ENCODE measurements at regions not wholly inside any gene's neighbourhood (a gene's known extent, or its start where the extent isn't known, plus 50 kb on each side); places are given as distances from the start of the nearest gene placed in this dataset.

DNA sequence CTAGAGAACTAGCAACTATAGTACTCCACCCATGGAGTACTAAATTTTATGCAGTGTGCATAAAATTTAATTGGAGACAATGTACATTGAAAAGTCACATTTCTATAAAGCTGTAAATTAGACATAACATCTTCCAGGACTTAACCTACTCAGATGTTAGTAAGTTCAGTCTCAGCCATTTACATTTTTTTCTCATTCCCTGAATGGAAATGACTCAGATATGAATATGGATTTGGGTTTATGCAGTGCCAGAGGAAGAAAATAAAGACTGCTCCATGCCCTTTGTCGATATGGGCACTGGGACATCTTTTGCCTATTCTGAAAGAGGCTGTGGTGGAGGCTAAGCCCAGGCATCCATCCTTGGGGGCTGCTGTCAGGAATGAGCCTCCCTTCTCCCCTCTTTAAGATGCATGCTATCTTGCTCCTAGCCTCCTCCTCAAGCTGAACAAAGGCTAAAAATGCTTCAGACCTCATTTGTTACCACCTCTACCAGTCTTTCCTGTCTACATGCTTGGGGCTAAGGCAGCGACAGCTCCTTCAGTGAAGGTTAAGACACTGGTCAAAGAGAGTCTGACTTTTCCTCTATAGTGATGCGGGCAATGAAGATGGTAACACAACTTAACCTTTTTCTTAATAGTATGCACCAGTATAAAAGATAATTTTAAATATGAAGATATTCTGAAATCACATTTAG lies 486.8 kb upstream of the ANKRD30A start:
- DNase-seq (ENCODE audit: low read depth in 4 of 4, low spot score in 3 of 4), result no peak

- no peak for DNase-seq (ENCODE audit: low read depth in 4 of 4, low spot score in 3 of 4)
Observed at GRCh38 chr10:36636879-36637278, 488.5 kb upstream of the ANKRD30A start.

DNA sequence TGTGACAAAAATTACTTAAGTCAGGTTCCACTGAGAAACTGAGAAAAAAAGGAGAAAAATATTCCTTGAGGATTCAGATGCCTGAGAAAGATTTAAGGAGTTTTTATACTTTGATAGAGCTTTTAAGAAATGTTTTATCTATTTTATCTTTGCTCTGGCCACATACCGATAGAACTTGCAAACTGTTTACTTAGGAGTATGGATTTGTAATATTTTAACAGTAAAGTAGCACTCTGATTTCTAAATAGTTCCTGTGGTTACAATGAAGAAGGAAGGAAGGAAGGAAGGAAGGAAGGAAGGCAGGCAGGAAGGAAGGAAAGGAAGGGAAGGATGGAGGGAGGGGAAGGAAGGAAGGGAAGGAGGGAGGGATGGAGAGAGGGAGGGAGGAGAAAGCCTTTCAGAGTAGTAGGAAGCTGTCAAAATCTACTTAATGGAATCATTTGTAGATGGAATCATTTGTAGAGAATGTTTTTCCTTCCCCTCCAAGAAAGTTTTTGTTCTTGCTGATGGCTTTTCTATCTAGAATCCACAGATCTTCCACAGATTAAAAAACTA lies 489.0 kb upstream of the ANKRD30A start:
- no peak for DNase-seq (ENCODE audit: low read depth in 4 of 4, low spot score in 3 of 4)

- DNase-seq (ENCODE audit: low read depth in 4 of 4, low spot score in 3 of 4), result no peak
Observed at GRCh38 chr10:36634916-36635315, 490.5 kb upstream of the ANKRD30A start.

DNA sequence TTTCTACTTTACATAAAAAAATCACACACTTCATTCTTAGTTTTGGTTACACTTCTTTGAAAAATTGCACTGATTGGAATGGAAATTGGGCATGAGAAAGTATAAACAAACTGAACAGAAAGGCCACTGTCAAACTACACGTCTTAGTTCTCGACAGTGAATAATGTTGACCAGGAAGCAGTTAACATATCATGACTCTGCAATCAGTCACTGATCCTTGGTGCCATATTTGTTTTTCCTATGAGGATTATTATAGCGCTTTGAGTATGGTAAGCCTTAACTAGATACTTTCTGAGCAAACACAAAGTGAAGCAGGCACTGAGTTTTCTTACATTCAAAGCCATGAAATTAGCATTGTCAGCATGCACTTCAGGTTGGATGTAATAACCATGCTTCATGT lies 495.1 kb upstream of the ANKRD30A start:
- DNase-seq (ENCODE audit: low read depth in 4 of 4, low spot score in 3 of 4), result no peak

DNA sequence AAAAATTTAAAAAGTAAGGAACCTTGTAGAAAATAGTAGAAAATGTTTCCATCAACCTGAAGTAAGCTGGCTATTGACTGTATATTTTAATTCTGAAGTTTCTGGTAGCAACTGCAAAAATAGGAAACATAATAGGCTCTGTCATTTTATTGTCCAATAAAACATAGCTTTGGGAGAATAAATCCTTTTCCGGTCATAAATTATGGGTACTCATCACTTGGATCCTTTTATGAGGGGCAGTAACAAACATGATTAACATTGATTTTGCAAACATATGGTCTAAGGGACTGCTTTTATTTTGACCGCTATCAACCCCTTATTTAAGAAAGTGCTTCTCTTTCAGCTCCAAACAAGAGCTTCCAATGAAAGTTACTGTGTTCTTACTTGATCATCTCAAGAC lies 495.9 kb upstream of the ANKRD30A start:
- no peak for DNase-seq (ENCODE audit: low read depth in 4 of 4, low spot score in 3 of 4)

GRCh38 chr10:36624551-36625100 lies 500.8 kb upstream of the ANKRD30A start:
- DNase-seq (ENCODE audit: low read depth in 4 of 4, low spot score in 3 of 4), result peak in 2 of 4 donors; percentile 12 to 32

DNA sequence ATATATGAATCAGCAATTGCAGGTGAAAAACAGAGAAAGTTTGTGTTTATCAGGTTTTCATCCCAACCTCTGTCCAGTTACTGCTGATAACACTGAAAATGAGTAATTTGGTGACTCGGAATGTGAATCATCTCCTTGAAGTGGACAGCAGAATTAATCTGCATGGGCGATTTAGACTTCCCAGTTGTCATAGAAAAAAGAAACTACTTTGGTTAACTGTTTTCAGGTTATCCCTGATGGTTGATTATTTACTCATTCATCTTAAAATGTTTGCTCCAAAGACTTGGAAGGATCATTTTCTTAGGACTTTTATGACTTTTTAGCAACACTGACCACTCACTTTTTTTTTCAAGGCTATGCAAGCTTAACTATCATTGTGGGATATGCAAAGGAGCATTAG lies 504.1 kb upstream of the ANKRD30A start:
- no peak for DNase-seq (ENCODE audit: low read depth in 4 of 4, low spot score in 3 of 4)

DNA sequence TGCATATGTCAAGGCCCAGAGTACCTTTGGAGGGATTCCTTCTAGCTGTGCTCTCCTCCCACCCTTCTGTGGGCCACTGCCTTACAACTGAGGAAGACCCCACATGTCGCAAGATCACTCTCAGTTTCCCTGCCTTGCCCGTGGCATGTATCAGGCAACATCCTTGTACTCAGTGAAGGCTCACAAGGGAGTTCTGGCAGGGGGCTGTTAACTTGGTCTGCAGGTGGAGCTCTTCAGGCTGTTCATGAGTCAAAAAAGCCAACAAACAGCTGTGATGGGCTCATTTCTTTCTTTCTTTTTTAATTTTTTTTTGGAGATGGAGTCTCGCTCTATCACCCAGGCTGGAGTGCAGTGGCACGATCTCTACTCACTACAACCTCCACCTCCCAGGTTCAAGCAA lies 513.0 kb upstream of the ANKRD30A start:
- no peak for DNase-seq (ENCODE audit: low read depth in 4 of 4, low spot score in 3 of 4)

DNA sequence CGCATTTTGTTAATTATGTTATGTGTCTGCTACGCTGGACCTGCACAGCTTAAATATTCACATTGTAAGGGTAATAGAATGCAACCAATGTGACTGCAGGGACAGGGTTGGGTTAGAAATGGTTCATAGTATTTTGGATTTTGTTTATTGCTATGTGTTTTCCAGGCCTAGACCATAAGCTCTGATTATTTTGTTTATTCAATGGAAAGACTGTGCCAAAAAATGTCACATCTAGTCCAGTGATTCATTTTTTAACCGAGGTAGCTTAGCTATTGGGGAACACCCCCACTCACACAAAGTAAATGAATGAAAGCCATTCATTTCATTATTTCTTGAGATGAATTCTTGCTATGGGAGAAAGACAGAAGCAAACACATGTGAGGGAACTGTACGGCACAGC lies 516.5 kb upstream of the ANKRD30A start:
- DNase-seq (ENCODE audit: low read depth in 4 of 4, low spot score in 3 of 4), result no peak

DNA sequence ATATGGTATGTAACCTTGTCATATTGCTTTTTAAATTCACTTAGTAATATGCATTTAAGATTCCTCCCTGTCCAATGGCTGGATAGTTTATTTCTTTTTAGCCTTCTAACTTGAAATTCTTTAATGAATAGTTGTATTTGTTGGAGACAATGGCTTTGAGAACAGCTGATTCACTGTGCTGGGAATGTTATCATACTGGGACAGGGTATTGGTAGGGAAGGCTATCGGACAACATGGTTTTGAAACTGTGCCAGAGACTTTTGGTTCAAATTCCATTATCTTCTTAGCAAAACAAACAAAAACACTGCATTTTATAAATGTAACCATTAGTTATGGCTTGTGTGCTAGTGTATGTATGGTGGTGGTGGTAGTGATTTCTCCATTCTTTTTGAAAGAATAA lies 517.1 kb upstream of the ANKRD30A start:
- DNase-seq (ENCODE audit: low read depth in 4 of 4, low spot score in 3 of 4), result no peak

GRCh38 chr10:36606234-36606839 lies 519.1 kb upstream of the ANKRD30A start:
- no peak for DNase-seq (ENCODE audit: low read depth in 4 of 4, low spot score in 3 of 4)

- no peak for DNase-seq (ENCODE audit: low read depth in 4 of 4, low spot score in 3 of 4)
Observed at GRCh38 chr10:36604316-36604715, 521.1 kb upstream of the ANKRD30A start.

DNA sequence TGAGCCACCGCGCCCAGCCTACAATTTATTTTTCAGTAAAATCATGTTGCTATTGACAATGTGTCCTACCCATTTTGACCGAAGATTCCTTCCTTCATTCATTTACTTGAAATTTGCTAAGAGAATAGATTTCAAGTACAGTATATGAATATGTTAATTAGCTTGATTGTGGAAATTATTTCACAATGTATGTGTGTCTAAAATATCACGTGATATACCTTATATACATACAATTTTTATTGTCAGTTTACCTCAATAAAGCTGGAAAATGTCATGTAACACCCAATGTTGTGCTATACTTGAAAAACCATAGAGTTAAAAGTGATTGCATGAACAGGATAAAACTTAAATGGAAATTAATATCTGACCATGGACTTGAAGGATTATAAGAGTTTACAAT lies 521.7 kb upstream of the ANKRD30A start:
- no peak for DNase-seq (ENCODE audit: low read depth in 4 of 4, low spot score in 3 of 4)

DNA sequence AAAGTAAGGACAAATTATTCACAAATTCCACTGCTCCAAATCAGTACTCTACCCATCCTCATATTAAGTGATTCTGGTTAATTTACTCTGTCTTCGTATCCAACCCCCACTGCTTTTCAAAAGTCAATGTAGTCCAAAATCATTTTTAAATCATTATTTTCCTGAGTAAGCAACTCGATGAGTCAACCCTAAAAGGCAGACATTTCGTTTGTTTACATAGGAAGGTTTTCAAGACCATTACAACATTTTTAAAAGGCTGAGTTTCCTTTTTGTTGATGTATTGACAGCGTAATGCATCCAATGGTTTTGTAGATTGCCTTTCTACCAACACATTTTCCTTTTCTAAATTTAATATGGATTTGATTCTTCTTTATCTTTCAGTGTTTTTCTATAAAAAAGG lies 523.0 kb upstream of the ANKRD30A start:
- DNase-seq (ENCODE audit: low read depth in 4 of 4, low spot score in 3 of 4), result no peak

GRCh38 chr10:36597756-36598320 lies 527.6 kb upstream of the ANKRD30A start:
- no peak for DNase-seq (ENCODE audit: low read depth in 4 of 4, low spot score in 3 of 4)

DNA sequence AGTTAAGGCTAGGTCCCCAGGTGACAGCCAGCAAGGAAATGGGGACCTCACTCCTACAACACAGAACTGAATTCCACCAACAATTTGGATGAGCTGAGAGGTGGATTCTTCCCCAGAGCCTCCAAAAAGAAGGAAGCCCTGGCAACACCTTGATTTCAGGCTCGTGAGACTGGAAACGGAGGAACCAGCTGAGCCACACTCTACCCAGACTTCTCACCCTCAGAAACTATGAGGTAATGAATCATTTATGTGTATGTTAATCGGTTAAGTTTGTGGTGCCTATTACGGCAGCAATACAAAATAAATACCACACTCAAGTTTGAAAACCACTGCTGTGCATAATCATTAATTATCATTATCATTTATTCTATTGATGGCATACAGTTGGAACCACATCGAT lies 532.4 kb upstream of the ANKRD30A start:
- DNase-seq (ENCODE audit: low read depth in 4 of 4, low spot score in 3 of 4), result no peak

DNA sequence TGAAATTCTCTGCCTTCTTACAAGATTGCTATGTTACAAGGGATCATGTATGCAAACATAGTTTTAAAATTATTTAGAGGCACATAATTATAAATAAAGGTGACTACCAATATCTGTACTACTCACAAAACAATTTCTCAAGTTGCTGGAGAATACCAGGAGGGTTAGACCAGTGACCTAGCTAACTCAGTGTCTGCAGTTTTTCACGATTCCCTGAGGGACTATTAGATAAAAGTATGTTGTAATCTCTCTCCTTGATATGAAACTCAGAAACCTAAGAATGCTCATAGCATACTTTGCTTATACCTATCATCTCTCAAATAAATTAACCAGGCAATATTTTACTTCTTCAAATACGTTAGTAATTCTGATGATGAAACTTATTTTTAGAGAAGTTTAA lies 534.0 kb upstream of the ANKRD30A start:
- DNase-seq (ENCODE audit: low read depth in 4 of 4, low spot score in 3 of 4), result no peak

GRCh38 chr10:36583690-36584089 lies 541.7 kb upstream of the ANKRD30A start:
- no peak for DNase-seq (ENCODE audit: low read depth in 4 of 4, low spot score in 3 of 4)

GRCh38 chr10:36581237-36581636 lies 544.2 kb upstream of the ANKRD30A start:
- DNase-seq (ENCODE audit: low read depth in 4 of 4, low spot score in 3 of 4), result no peak

DNA sequence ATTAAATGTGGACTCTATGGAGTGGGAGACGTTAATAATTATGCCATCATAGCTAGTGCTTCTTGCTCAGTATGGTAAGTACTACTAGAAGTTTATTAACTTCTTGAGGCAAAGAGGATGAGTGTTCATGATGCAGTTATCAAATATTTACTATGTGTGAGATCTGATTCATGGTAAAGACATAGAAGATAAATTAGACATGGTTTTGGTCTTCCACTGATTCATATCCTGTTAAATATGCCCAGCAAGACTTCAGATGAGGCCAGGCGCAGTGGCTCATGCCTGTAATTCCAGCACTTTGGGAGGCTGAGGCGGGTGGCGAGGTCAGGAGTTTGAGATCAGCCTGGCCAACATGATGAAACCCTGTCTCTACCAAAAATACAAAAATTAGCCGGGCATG lies 547.1 kb upstream of the ANKRD30A start:
- DNase-seq (ENCODE audit: low read depth in 4 of 4, low spot score in 3 of 4), result no peak

- DNase-seq (ENCODE audit: low read depth in 4 of 4, low spot score in 3 of 4), result no peak
Observed at GRCh38 chr10:36577126-36577525, 548.3 kb upstream of the ANKRD30A start.
